Peyer's patch (tissue), 4 donors: ENCODE measurements at regions not wholly inside any gene's neighbourhood (a gene's known extent, or its start where the extent isn't known, plus 50 kb on each side); places are given as distances from the start of the nearest gene placed in this dataset.

Experiments used
- POLR2A ChIP-seq, 2 donors: fragments of 450-650 bp; IDR thresholded peaks; one replicate each; pipeline ENCODE4 v1.5.1; 2017; ENCODE audit warnings: antibody characterized with exemption in 2 of 2, mild to moderate bottlenecking in 2 of 2, moderate library complexity in 2 of 2
- TF ChIP-seq, protein P1 (sequence below), 6 experiments: fragments of 450-650 bp in 4 of 6; fragments of 200-600 bp in 2 of 6; sonication (generic) in 1 of 6; IDR thresholded peaks; one replicate each; pipeline ENCODE4 v1.5.1; 2017 to 2019; ENCODE audit warnings: antibody characterized with exemption in 6 of 6, mild to moderate bottlenecking in 3 of 6, moderate library complexity in 1 of 6

DNA sequence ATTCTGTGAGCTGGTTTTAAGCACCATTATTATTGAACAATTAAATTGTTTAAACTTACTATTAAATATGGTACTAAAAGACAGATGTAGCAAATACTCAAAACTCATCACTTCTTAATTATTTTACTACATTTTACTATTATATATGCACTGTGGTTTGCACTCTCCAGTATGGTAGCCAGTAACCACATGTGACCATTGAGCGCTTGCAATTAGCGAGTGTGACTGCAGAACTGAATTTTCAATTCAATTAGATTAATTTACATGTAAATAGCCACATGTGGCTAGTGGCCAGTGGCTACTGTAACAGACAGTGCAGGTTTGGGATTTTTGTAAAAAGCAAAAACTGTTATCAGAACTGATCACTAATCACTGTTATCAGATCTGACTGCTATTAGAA is 208.2 kb upstream of the SOX21 start:
- no peak for TF ChIP-seq POLR2A (IDR thresholded peaks at IDR 0.05)
- TF ChIP-seq, protein P1, sequence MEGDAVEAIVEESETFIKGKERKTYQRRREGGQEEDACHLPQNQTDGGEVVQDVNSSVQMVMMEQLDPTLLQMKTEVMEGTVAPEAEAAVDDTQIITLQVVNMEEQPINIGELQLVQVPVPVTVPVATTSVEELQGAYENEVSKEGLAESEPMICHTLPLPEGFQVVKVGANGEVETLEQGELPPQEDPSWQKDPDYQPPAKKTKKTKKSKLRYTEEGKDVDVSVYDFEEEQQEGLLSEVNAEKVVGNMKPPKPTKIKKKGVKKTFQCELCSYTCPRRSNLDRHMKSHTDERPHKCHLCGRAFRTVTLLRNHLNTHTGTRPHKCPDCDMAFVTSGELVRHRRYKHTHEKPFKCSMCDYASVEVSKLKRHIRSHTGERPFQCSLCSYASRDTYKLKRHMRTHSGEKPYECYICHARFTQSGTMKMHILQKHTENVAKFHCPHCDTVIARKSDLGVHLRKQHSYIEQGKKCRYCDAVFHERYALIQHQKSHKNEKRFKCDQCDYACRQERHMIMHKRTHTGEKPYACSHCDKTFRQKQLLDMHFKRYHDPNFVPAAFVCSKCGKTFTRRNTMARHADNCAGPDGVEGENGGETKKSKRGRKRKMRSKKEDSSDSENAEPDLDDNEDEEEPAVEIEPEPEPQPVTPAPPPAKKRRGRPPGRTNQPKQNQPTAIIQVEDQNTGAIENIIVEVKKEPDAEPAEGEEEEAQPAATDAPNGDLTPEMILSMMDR (IDR thresholded peaks at IDR 0.05): no peak
